Renal cortical epithelial cell (primary cell): ENCODE measurements at regions not wholly inside any gene's neighbourhood (a gene's known extent, or its start where the extent isn't known, plus 50 kb on each side); places are given as distances from the start of the nearest gene placed in this dataset.
"Not testable (repeated sequence)": the region's sequence is repeated elsewhere in the genome, so short reads cannot be mapped to it uniquely, and the experiment has no call there.

ENCODE experiments used
- DNase-seq: peaks from one replicate; pipeline ENCODE4 v3.0.0-alpha.2; 2011; ENCODE audit warnings: low read depth

DNA sequence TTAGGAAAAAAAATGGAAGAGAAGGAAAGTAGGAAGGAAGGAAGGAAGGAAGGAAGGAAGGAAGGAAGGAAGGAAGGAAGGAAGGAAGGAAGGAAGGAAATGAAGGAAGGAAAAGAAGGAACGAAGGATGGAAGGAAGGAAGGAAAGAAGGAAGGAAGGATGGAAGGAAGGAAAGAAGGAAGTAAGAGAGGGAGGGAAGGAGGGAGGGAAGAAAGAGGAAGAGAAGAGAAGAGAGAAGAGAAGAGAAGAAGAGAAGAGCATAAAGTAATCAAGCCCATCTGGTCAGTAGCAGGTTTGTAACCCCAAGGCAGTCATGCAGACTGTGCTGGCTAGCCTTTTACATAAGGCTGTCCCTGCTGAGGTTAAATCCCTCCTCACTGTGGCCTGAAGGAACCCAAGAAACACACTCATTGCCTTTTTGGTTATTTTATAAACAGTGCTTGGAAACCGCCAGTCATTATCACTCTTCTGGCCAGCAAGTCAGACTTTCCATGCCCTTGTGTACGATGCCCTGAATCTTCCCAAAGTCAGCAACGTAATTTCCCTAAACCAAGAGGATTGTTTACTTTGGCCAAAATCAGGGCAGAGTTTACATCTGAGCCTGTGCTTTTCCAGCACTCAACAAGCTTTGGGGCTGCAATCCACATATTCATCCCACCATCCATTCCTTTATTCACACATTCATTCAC, 409.6 kb upstream of the MAF start:
- DNase-seq = no peak

DNA sequence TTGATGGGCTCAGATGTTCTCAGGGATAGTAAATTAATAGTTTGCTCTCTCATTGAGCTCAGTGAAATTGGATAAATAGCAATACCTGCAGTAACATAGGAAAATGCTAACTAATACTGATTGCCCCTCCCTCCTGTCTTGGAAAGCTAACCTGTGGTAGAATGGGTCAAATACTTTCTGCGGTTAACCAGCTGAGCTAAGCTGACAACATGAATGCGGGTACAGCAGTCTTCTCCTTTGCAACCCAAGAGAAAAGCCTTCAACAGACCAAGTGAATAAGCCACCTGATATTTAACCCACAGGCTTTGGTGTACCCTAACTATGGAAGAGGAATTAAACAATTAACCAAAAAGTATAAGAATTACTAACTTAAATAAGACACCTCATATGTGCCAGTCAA, 408.3 kb upstream of the MAF start:
- DNase-seq = no peak

DNA sequence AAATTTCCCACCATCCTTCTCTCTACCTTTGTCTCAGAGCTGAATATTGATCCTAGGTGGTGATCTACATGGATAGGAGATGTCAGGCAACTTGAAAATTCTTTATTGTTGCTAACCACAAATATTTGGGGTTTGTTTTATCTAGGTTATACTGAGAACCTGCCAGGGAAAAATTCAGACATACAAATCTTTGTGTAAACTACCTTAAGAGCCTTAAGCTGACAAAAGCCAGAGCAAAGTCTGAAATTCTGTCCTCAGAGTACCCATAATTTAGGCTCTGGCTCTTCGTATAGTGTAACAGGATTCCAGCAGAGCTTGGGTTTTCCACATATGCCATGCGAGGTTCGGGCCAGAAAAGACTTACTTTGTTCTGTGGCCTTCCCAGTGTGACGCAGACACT, 406.7 kb upstream of the MAF start:
- DNase-seq = no peak

DNA sequence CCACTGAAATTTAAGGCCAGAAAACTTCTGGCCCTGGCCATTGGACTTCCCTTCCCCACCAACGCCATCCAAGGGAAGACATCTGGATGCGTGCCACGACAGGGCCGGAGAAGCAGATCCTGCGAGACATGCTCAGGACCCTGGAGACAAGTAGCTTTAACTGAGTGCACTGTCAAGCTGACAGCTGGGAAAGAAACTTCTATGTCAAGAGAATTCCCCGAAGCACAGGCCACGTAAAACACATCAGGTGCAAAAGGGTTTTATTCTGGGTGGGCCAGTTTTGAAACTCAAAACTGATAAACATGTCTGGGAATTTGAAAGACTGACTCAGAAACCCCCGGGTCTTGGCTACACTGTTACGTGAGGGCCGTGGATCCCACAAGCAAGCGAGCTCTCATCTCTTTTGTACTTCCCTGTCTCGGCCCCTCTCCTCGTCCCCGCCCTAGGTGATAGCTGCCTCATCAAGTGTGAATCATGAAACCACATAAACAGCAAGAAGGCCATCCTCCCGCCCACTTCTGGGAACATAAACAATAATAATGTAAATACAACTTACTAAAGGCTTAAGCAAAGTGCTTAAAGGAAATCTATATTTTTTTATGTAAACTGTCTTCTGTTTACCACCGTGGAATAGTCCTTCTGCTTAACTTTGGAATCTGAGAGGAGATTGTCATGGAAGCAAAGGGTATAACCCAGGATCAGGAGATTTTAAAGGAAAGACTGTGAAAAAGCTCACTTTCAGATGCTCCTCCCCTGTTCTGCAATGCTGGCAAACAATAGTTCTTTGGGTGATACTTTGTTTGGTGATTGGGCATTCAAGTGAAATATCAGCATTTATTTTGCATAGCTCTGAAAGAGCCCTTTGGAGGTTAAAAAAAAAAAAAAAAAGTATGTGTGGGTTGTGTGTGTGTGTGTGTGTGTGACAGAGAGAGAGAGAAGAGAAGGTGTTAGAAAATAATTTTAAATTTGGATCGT, 406.0 kb upstream of the MAF start:
- DNase-seq = no peak

DNA sequence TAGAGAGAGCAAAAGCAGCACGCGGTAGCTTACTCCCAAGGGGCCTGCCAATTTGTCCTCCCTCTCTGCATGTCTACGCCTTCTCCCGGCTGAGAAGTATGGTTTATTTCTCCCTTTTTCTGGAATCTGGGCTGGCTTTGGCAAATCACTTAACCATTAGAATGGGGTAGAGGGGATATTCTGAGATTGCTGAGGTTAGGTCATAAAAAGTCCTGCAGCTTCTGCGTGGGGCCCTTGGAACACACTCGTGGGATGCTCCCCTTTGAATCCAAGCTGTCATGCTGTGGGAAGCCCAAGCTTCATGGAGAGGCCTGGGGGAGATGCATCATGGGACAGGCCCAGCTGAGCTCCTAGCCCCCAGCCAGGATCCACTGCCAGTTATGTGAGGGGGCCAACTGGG, 403.6 kb upstream of the MAF start:
- DNase-seq = no peak

DNA sequence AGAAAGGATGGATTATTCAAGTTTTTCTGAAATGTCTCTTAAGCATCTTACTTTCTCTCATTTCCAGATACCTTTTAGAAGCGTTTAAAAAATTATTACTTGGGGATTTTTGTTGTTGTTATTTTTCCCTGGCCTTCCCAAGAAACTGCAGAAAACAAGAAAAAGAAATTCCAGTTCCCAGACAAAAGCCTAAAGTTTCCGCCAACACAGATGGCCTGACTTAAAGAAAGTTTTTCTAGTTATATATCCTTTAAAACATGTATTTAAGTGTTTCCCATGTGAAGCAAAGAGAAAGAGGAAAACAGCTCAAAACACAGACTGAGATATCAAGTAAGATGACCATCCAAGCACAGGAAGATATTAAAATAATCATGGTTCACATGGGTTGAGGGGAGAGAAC, 401.7 kb upstream of the MAF start:
- no peak for DNase-seq

DNA sequence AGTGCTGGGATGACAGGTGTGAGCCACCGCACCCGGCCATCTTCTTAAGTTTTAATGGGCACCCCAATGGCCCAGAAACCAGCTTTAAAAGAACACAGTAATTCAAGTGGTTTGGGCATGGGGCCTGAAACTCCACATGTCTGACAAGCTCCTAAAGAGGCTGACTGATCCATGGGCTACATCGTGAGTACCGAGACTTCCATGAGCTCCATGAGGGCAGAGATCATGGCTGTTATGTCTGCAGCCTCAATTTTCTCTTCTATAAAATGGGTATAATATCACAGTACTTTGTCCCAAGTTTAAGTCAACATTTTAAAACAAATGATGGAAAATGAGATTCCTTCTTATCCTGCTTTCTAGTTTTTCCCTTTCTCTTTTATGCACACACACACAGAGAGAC, 397.6 kb upstream of the MAF start:
- no peak for DNase-seq

DNA sequence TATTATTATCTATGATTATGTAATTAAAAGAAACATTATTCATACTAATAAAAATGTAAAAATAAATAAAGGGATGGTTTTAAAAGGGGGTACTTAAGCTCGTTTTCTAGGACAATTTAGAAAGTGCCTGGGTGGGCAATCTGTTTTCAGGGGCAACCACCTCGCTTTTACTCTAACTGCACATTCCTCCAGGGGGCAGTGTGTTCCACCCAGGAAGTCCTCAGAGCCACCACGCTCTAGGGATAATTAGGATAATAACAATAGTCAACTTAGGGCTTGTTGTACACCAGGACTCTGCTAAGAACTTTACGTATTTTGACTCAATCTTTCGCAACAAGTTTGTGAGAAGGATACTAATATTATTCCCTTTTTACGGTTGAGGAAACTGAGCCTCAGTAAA, 396.7 kb upstream of the MAF start:
- peak; percentile 17 for DNase-seq

DNA sequence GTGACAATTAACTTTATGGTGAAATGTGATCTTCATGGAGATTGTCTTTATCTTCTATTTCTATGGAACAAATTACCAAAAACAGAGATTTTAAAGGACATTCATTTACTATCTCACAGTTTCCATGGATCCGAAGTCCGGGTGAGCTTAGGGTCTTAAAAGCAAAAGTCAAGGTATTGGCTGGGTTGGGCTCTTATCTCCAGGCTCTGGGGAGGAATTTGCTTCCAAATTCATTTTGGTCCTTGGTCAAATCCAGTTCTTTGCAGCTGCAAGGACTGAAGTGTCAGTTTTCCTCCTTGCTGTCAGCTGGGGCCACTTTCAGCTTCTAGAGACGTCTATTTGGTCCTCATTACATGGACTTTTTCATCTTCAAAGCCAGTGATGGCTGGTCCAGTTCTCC, 395.8 kb upstream of the MAF start:
- no peak for DNase-seq

DNA sequence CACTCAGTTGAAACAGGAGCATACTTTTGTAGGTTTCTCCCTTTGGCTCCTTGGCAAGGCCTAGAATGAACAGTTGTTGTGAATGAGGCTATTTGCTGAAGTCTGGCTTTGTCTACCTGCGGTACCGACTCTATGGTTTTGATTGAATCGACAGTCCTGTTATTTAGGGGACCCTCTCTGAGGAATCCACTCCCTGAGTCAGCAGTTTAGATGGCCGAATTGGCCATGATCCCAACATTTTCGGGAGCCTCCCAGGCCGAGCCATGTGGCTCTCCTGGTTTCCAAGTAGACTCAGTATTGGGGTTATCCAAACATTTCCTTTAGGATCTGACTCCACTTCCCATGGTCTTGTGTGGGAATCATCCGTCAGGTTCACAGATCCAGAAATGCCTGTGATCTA, 394.8 kb upstream of the MAF start:
- no peak for DNase-seq

DNA sequence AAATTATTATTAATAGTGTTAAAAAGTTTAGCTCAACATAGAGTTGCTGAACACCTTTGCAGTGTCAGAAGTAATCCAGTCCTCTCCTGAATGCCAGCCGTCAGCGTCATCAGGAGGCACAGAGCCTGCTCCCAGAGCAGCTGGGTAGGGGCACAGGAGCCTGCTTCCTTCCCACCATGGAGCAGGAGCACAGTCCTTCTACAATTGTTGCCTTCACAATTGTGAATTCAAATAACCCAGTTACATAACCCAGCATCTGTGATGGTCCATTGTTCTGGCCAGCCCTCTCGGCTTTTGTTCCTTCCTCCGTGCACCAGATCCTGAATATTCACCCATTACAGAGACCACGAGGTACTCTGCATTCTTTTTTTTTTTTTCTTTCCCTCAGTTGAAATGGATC, 393.9 kb upstream of the MAF start:
- DNase-seq = no peak

DNA sequence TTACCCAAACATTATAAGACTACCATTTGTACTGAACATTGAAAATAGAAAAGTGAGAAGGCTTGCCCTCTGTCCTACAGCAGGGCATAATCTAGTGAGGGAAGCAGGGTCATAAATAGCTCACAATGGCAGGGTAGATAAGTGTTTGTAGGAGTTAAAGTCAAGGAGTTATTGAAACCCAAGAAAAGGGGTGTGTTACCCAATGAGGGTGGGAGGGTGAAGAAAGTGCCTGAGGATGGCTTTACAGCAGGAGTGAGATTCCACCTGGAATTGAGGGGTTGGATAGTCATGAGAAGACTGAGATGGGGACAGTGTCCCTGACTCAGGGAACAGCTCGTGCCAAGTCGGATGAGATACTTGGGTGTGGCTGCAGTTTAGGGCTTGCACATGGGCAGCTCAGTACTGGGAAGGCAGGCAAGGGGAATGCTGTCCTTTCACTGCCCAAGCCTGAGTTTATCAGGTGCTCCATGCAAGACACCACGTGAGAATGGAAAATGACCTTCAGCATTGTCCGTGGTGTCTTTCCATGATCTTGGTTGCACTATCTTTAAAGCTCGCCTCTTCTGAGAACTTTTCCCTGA, 393.2 kb upstream of the MAF start:
- no peak for DNase-seq

DNA sequence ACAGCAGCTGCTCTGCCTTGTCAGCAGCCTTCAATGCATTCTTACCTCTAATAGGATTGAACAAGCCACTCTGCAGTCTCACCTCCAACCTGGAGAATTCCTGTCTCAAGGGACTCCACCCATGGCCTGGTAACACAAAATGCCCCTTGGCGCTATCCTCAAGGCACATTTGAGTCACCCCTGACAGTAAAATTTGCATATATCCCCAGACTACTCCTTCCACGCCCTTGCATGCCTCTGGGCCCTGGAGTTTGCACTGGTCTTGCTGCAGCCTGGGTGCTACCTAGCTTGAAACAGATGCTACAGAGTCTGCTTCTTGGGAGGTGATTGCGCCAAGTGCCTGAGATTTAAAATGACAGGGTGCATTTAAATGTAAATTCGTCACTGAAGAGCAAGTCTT, 391.4 kb upstream of the MAF start:
- DNase-seq = no peak

DNA sequence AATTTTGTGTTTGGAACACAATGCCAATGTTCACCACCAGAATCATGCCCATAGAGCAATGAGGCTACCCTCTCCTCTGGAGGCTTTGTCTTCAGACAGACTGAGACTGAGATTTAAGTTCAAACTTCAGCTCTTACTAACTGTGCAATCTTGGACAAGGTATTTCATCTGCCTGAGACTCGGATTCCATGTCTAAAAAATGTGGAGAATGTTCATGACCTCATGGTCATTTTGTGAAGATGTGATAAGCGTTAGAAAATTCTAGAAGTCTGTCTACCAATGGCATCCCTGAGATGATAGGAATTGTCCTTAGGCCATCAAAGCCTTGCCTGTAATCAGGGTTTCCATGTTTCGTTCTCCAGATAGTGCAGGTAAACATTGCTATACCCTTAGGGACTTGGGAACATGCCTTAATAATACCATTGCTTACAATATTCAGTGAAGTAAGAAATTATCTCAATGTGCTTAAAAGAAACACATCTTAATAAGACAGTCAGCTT, 388.2 kb upstream of the MAF start:
- DNase-seq = no peak

DNA sequence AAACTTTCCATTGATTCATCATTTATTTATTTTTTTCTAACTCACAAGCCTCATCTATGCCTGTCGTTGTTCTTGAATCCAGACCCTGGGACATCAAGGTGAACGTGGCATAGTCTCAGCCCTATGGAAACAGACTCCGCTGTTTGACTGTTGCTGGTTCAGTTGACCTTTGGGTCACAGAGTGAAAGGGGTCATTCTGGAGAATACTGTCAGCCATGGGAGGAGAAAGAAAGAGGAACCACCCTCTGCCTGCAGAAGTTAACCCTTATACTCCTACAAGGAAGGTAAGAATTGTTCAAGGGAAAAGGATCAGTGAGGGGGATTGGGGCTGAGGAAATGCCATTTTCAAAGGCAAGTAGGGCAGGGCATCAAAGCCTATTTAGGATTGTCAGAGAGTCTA, 387.6 kb upstream of the MAF start:
- DNase-seq = no peak

DNA sequence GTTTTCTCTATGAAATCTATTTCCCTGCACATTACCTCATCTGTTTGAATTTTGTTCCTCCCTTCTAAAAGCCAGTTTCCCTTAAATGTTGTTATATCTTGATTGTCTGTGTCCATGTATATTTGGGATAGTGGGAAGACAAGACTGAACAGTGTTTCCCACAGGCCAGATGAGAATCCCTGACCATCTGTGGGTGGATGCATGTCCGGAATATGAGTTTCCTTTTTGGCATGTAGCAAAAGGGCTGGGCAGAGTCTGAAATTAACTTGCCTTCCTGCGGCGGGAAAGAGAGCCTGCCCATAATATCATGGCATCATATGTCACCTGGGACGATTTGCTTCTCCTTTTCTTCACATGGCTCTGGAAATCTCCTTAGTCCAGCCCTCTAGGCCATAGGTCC, 385.8 kb upstream of the MAF start:
- no peak for DNase-seq

DNA sequence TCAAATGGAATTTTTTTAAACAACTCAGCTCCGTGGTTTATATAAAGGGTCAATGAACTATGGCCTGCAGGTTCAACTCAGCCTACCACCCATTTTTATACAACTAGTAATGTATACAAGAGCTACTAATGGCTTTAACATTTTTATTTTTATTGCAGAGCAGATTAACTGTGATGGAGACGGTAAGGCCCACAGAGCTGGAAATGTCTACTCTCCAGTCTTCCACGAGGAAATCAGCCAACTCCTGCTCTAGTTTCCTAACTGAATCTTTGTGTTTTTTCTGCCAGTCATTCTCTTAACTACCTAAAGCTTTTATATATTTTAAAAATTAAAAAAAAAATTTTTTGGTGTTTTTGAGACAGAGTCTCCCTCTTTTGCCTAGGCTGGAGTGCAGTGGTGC, 385.1 kb upstream of the MAF start:
- no peak for DNase-seq

DNA sequence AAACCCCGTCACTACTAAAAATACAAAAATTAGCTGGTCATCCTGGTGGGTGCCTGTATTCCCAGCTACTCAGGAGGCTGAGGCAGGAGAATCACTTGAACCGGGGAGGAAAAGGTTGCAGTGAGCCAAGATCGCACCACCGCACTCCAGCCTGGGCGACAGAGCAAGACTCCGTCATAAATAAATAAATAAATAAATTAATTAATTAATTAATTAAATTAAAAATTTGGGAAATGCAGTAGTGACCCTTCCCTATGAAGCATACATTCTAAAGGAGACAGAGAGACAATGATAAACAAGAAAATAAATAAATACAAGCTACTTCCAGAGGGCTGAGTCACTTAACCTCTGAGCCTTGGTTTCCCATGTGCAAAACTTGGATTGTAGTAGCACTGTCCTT, 383.6 kb upstream of the MAF start:
- DNase-seq = not testable (repeated sequence)

DNA sequence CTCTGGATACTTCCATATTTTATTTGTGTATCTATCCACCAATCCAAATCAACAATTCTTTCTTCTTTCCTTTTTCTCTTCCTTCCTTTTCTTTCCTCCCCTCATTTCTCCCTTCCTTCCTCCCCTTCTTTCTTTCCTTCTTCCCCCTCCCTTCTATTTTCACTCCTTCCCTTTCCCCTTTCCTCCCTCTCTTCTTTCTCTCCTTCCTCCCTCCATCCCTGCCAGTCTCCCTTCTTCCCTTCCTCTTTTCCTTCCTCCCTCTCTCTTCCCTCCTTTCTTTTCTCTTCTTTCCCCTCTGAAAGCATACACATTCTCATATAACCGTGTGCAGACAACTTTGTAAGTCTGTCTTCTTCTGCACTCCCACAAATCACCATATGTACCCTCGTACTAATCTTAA, 382.3 kb upstream of the MAF start:
- no peak for DNase-seq

DNA sequence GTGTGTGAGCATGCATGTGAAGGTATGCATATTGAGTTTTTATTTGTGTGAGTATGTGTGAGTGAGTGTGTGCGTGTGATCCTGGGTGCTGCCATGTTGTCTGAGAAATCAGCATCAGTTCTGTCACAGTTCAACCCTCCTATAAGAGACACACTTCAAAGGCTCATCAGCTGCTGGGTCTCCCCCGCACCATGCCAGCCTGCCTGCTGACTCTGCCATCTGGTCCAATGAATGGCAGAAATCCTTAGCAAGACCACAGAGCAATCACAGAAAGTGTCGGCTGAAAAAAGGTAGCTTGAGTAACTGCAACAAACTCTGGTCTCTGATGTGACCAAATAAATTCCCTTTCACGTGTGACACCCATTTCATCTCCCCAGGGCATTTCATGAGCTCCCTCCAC, 381.8 kb upstream of the MAF start:
- DNase-seq = no peak

DNA sequence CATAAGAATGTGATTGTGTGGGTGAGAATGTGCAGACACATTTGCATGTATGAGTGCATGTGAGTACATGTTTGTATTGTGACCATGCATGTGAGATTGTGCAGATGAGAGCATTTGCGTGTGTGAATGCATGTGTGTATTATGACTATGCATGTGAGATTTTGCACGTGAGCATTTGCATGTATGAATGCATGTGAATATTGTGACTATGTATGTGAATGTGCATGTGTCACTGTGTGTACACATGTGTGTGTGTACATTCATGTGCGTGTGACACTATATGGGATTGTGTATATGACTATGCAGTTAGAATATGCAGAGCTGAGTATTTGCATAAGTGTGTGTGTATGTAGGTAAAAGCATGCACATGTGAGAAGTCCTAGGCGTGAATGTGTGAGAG, 381.3 kb upstream of the MAF start:
- no peak for DNase-seq

DNA sequence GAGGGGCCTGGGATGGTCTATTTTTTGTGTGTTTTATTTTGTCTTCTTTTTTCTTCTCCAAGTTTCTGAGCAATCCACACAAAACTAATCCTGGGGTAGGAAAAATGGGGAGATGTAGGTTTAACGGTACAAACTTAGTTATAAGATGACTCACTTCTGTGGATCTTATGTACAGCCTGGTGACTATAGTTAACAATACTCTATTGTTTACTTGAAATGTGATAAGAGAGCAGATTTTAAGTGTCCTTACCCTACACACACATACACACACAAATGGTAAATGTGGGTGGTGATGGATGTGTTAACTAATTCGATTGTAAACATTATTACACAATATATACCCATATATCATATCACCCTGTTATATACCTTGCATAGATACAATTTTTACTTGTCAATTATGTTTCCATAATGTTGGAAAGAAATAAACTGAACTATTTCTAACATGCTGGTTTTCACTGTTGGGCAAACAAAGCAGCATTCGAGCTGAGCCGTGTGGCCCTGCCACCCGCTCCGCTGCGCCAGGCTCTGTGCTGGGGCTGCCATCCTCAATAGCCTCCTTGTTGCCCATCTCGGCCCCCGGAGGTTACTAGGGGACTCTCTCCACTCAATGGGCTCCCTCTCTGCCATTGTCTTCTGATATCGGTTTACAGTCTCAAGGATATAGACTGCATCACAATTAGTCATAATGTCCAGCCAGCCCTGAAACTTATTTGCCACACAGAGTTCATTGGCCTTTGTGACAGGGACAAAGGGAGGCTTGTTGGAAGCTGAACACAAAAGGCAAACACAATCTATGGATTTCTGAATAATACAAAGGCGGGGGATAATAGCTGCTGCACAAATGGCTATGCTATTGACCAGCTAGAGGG, 380.3 kb upstream of the MAF start:
- DNase-seq = no peak
